ENCODE measurements at regions not wholly inside any gene's neighbourhood (a gene's known extent, or its start where the extent isn't known, plus 50 kb on each side); places are given as distances from the start of the nearest gene placed in this dataset.

- TF ChIP-seq EP300 (conservative IDR thresholded peaks at IDR 0.05; ENCODE audit: poor library complexity, severe bottlenecking) = no peak
- no peak for TF ChIP-seq EZH2 (IDR thresholded peaks at IDR 0.05; ENCODE audit: borderline replicate concordance, insufficient read depth, low read length, poor library complexity, severe bottlenecking)
- TF ChIP-seq CTCF (IDR thresholded peaks at IDR 0.05; ENCODE audit: poor library complexity, severe bottlenecking) = no peak
- no peak for TF ChIP-seq SMC3 (conservative IDR thresholded peaks at IDR 0.05; ENCODE audit: poor library complexity)
- TF ChIP-seq POLR2AphosphoS5 (IDR thresholded peaks at IDR 0.05) = no peak
- TF ChIP-seq RAD21 (conservative IDR thresholded peaks at IDR 0.05) = no peak
These were observed 225.1 kb downstream of the SNRPN start for GRCh38 chr15:25179673-25180511.
